ENCODE measurements at regions not wholly inside any gene's neighbourhood (a gene's known extent, or its start where the extent isn't known, plus 50 kb on each side); places are given as distances from the start of the nearest gene placed in this dataset.

- no peak for TF ChIP-seq MAX (IDR thresholded peaks at IDR 0.05)
- TF ChIP-seq CTCF (IDR thresholded peaks at IDR 0.05; ENCODE audit: low read depth, low read length, missing input control): no peak
- TF ChIP-seq JUND (IDR thresholded peaks at IDR 0.05): no peak
- TF ChIP-seq, protein P1, sequence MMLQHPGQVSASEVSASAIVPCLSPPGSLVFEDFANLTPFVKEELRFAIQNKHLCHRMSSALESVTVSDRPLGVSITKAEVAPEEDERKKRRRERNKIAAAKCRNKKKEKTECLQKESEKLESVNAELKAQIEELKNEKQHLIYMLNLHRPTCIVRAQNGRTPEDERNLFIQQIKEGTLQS (IDR thresholded peaks at IDR 0.05): no peak
- no peak for TF ChIP-seq TAF1 (conservative IDR thresholded peaks at IDR 0.05)
- TF ChIP-seq RAD21 (IDR thresholded peaks at IDR 0.05): no peak
- TF ChIP-seq REST (IDR thresholded peaks at IDR 0.05): no peak
- TF ChIP-seq SP1 (IDR thresholded peaks at IDR 0.05): no peak
- TF ChIP-seq, protein P2, sequence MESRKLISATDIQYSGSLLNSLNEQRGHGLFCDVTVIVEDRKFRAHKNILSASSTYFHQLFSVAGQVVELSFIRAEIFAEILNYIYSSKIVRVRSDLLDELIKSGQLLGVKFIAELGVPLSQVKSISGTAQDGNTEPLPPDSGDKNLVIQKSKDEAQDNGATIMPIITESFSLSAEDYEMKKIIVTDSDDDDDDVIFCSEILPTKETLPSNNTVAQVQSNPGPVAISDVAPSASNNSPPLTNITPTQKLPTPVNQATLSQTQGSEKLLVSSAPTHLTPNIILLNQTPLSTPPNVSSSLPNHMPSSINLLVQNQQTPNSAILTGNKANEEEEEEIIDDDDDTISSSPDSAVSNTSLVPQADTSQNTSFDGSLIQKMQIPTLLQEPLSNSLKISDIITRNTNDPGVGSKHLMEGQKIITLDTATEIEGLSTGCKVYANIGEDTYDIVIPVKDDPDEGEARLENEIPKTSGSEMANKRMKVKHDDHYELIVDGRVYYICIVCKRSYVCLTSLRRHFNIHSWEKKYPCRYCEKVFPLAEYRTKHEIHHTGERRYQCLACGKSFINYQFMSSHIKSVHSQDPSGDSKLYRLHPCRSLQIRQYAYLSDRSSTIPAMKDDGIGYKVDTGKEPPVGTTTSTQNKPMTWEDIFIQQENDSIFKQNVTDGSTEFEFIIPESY (IDR thresholded peaks at IDR 0.05): no peak
Observed at GRCh38 chr5:115070737-115071136, 99.0 kb downstream of the TRIM36 start.

All from liver (tissue), 3 donors.